ENCODE measurements at regions not wholly inside any gene's neighbourhood (a gene's known extent, or its start where the extent isn't known, plus 50 kb on each side); places are given as distances from the start of the nearest gene placed in this dataset.

DNA sequence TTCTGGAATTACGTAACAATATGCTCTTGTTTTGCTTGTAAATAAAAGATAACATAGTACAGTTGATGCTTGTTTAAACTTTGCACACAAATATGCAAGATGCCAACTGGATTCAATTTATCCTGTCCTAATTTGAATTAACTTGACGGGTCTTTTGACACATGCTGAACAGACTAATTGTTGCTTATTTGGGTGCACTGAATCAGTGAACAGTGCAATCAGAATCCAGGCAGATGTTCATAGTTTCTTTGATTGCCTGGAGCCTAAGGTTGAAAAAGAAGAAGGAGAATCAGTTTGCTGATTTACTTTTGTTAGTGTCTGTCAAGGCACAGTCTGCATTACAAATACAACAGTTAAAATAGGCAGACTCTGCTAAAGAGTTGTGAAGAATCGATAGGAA, 307.9 kb downstream of the COL11A1 start:
- no peak overlapping the region for H3K4me3 ChIP-seq
- WGBS (ENCODE audit: insufficient coverage, insufficient replicate concordance, low lambda C conversion rate, missing lambda C conversion rate): 11% methylated on average over 3 of the region's 3 CpGs
- CTCF ChIA-PET: interaction anchor here (0.6 kb wide), 1 partner anchor 1322 kb away, joined by 4 read pairs; no protein-coding TSS in a partner anchor
- no peak for TF ChIP-seq ZBTB4 (CRISPR knock-in tag; IDR thresholded peaks at IDR 0.05)
- TF ChIP-seq EED (IDR thresholded peaks at IDR 0.05; ENCODE audit: low read depth): no peak
- no peak for TF ChIP-seq ZNF592 (IDR thresholded peaks at IDR 0.05)
- no peak for TF ChIP-seq SMC3 (IDR thresholded peaks at IDR 0.05; ENCODE audit: borderline replicate concordance, low read length)
- TF ChIP-seq MYB (IDR thresholded peaks at IDR 0.05; ENCODE audit: borderline replicate concordance, low read depth, low read length): no peak
- TF ChIP-seq TCF12 (IDR thresholded peaks at IDR 0.05; ENCODE audit: low read depth, low read length): no peak
- TF ChIP-seq, protein P1, sequence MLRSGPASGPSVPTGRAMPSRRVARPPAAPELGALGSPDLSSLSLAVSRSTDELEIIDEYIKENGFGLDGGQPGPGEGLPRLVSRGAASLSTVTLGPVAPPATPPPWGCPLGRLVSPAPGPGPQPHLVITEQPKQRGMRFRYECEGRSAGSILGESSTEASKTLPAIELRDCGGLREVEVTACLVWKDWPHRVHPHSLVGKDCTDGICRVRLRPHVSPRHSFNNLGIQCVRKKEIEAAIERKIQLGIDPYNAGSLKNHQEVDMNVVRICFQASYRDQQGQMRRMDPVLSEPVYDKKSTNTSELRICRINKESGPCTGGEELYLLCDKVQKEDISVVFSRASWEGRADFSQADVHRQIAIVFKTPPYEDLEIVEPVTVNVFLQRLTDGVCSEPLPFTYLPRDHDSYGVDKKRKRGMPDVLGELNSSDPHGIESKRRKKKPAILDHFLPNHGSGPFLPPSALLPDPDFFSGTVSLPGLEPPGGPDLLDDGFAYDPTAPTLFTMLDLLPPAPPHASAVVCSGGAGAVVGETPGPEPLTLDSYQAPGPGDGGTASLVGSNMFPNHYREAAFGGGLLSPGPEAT (IDR thresholded peaks at IDR 0.05; ENCODE audit: low read depth): no peak
- TF ChIP-seq E2F8 (IDR thresholded peaks at IDR 0.05; ENCODE audit: low read depth, partially characterized antibody): no peak

More for the DNA sequence above, 307.9 kb downstream of the COL11A1 start:
- FAIRE-seq (no peak), DNase-seq (ENCODE audit: low read depth, low spot score) (no peak), ATAC-seq (no peak)
- RAD21 ChIA-PET (ENCODE audit: unreplicated experiment): no interaction called here
- Histone ChIP-seq H3K9me3 (replicated peaks; ENCODE audit: control insufficient read depth, insufficient read depth, low read length) (no peaks in the 10 kb centered on the region), H3K36me3 (ENCODE audit: control insufficient read depth in 2 of 2, insufficient read depth in 2 of 2, low read length in 1 of 2) (no peaks in the 10 kb centered on the region), H3K79me2 (ENCODE audit: control insufficient read depth, insufficient read depth, low read length) (no peaks in the 10 kb centered on the region), H3K4me2 (ENCODE audit: control insufficient read depth, insufficient read depth) (no peak overlapping the region), H3K9ac (ENCODE audit: control insufficient read depth, insufficient read depth, low read length) (no peak overlapping the region), H2AFZ (ENCODE audit: control insufficient read depth, low read depth, low read length) (no peak overlapping the region), H3K4me1 (ENCODE audit: control insufficient read depth, insufficient read depth, low read length) (no peaks in the 10 kb centered on the region), H4K20me1 (ENCODE audit: control insufficient read depth, insufficient read depth) (no peaks in the 10 kb centered on the region), H3K27ac (ENCODE audit: control insufficient read depth, insufficient read depth) (no peak overlapping the region), H3K27me3 (replicated peaks in 1 of 2; ENCODE audit: control insufficient read depth in 2 of 2, insufficient read depth in 2 of 2, low read length in 1 of 2) (no peaks in the 10 kb centered on the region)
- in situ Hi-C loops (cut with MboI): no loop called here
- POLR2A ChIA-PET: no interaction called here
- intact Hi-C loops (cut with micrococcal nuclease; ENCODE audit: unreplicated experiment): no loop called here
- SMC1A ChIA-PET (ENCODE audit: uncharacterized antibody, unreplicated experiment): no interaction called here
- no TSS peak for BruUV-seq (replicated peaks)
